H9 (cell line): ENCODE measurements at regions not wholly inside any gene's neighbourhood (a gene's known extent, or its start where the extent isn't known, plus 50 kb on each side); places are given as distances from the start of the nearest gene placed in this dataset.

Experiments
- DNase-seq: peaks from one replicate; pipeline ENCODE4 v3.0.0-alpha.2; 2017
- H2AFZ ChIP-seq: one replicate; pipeline ENCODE4 v1.6.1; 2013; ENCODE audit warnings: mild to moderate bottlenecking, low read length, control low read depth, moderate library complexity
- H2AK5ac ChIP-seq: 2 replicates; pipeline ENCODE4 v1.6.1; 2013; ENCODE audit warnings: low read length, control low read depth, mixed read lengths; ENCODE audit not compliant: insufficient read length
- H2BK120ac ChIP-seq: one replicate; pipeline ENCODE4 v1.6.1; 2013; ENCODE audit warnings: low read depth, mild to moderate bottlenecking, low read length, control low read depth, inconsistent platforms; ENCODE audit not compliant: poor library complexity, severe bottlenecking
- H2BK12ac ChIP-seq: 2 replicates; pipeline ENCODE4 v1.6.1; 2013; ENCODE audit warnings: low read length, control low read depth, mixed read lengths, low read depth; ENCODE audit not compliant: insufficient read length
- H2BK15ac ChIP-seq: 2 replicates; pipeline ENCODE4 v1.6.1; 2013; ENCODE audit warnings: low read depth, low read length, control low read depth
- H2BK20ac ChIP-seq: one replicate; pipeline ENCODE4 v1.6.1; 2013; ENCODE audit warnings: low read depth, mild to moderate bottlenecking, low read length, control low read depth, inconsistent platforms; ENCODE audit not compliant: poor library complexity, severe bottlenecking
- H2BK5ac ChIP-seq: 2 replicates; pipeline ENCODE4 v1.6.1; 2013; ENCODE audit warnings: low read length, control low read depth, mixed read lengths; ENCODE audit not compliant: insufficient read length
- H3K14ac ChIP-seq: 2 replicates; pipeline ENCODE4 v1.6.1; 2013; ENCODE audit warnings: low read length, control low read depth; ENCODE audit not compliant: insufficient read depth
- H3K18ac ChIP-seq: 2 replicates; pipeline ENCODE4 v1.6.1; 2013; ENCODE audit warnings: low read depth, mild to moderate bottlenecking, mixed read lengths, low read length, control low read depth; ENCODE audit not compliant: insufficient read length
- H3K23ac ChIP-seq: 2 replicates; pipeline ENCODE4 v1.6.1; 2013; ENCODE audit warnings: low read length, control low read depth, mixed read lengths, low read depth; ENCODE audit not compliant: insufficient read length
- H3K23me2 ChIP-seq: 2 replicates; pipeline ENCODE4 v1.6.1; 2013; ENCODE audit warnings: low read depth, mild to moderate bottlenecking, mixed read lengths, low read length, control low read depth; ENCODE audit not compliant: insufficient read length, poor library complexity, severe bottlenecking
- H3K27ac ChIP-seq: 2 replicates; pipeline ENCODE4 v1.5.1; 2013; ENCODE audit warnings: low read length, control low read depth, mixed read lengths, low read depth; ENCODE audit not compliant: insufficient read length
- H3K27me3 ChIP-seq: 2 replicates; pipeline ENCODE4 v1.6.1; 2013; ENCODE audit warnings: low read length, control low read depth, inconsistent platforms; ENCODE audit not compliant: insufficient read depth
- H3K4ac ChIP-seq: 2 replicates; pipeline ENCODE4 v1.6.1; 2013; ENCODE audit warnings: low read depth, mild to moderate bottlenecking, control low read depth, inconsistent platforms, low read length, moderate library complexity
- H3K4me1 ChIP-seq: 2 replicates; pipeline ENCODE4 v1.6.1; 2013; ENCODE audit warnings: low read length, control low read depth, inconsistent platforms; ENCODE audit not compliant: insufficient read depth
- H3K4me2 ChIP-seq: 2 replicates; pipeline ENCODE4 v1.6.1; 2013; ENCODE audit warnings: low read length, control low read depth, mixed read lengths; ENCODE audit not compliant: insufficient read length, insufficient read depth
- H3K56ac ChIP-seq: 2 replicates; pipeline ENCODE4 v1.6.1; 2013; ENCODE audit warnings: low read depth, mild to moderate bottlenecking, mixed read lengths, low read length, control low read depth; ENCODE audit not compliant: insufficient read length
- H3K79me1 ChIP-seq: 2 replicates; pipeline ENCODE4 v1.6.1; 2013; ENCODE audit warnings: low read depth, mild to moderate bottlenecking, moderate library complexity, low read length, control low read depth, inconsistent platforms; ENCODE audit not compliant: insufficient read depth, poor library complexity, severe bottlenecking
- H3K79me2 ChIP-seq: 2 replicates; pipeline ENCODE4 v1.6.1; 2013; ENCODE audit warnings: low read length, control low read depth, inconsistent platforms; ENCODE audit not compliant: insufficient read depth
- H3K9ac ChIP-seq: 2 replicates; pipeline ENCODE4 v1.6.1; 2013; ENCODE audit warnings: low read length, control low read depth, mixed read lengths; ENCODE audit not compliant: insufficient read length; ENCODE audit errors: extremely low read depth
- H3K9me3 ChIP-seq: one replicate; pipeline ENCODE4 v1.6.1; 2013; ENCODE audit warnings: low read depth, low read length, inconsistent platforms; ENCODE audit not compliant: control insufficient read depth
- H3T11ph ChIP-seq: one replicate; pipeline ENCODE4 v1.6.1; 2013; ENCODE audit warnings: mild to moderate bottlenecking, low read length, control low read depth, inconsistent platforms
- H4K20me1 ChIP-seq: one replicate; pipeline ENCODE4 v1.6.1; 2013; ENCODE audit not compliant: control insufficient read depth, insufficient read length, insufficient read depth
- H4K5ac ChIP-seq: 2 replicates; pipeline ENCODE4 v1.6.1; 2013; ENCODE audit warnings: low read depth, mild to moderate bottlenecking, mixed read lengths, low read length, control low read depth; ENCODE audit not compliant: insufficient read length
- H4K8ac ChIP-seq: replicated peaks from 2 replicates; pipeline ENCODE4 v1.6.1; 2013; ENCODE audit warnings: low read length, control low read depth, mixed read lengths, low read depth; ENCODE audit not compliant: insufficient read length
- H4K91ac ChIP-seq: 2 replicates; pipeline ENCODE4 v1.6.1; 2013; ENCODE audit warnings: low read depth, mild to moderate bottlenecking, moderate library complexity, mixed read lengths, low read length, control low read depth; ENCODE audit not compliant: insufficient read length
- H3K27ac Mint-ChIP-seq, 3 experiments: 2 replicates in 2 of 3; 3 replicates in 1 of 3; pipeline ENCODE4 v1.8.0; 2020 to 2021; ENCODE audit warnings: mixed read lengths in 3 of 3, mild to moderate bottlenecking in 1 of 3, moderate library complexity in 1 of 3
- H3K27me3 Mint-ChIP-seq: 2 replicates; pipeline ENCODE4 v1.8.0; 2021; ENCODE audit warnings: low read depth, mild to moderate bottlenecking, moderate library complexity, mixed read lengths
- H3K36me3 Mint-ChIP-seq, 3 experiments: 2 replicates in 2 of 3; 3 replicates in 1 of 3; pipeline ENCODE4 v1.8.0; 2020 to 2021; ENCODE audit warnings: low read depth in 3 of 3, mixed read lengths in 3 of 3; ENCODE audit not compliant: insufficient read depth in 1 of 3
- H3K4me1 Mint-ChIP-seq, 2 experiments: 2 replicates each; pipeline ENCODE4 v1.8.0; 2020; ENCODE audit warnings: mixed read lengths in 2 of 2
- H3K4me3 Mint-ChIP-seq, 2 experiments: 2 replicates in 1 of 2; 3 replicates in 1 of 2; pipeline ENCODE4 v1.8.0; 2020 to 2021; ENCODE audit warnings: mild to moderate bottlenecking in 2 of 2, mixed read lengths in 2 of 2, moderate library complexity in 1 of 2
- H3K9me3 Mint-ChIP-seq, 2 experiments: 2 replicates in 1 of 2; 3 replicates in 1 of 2; pipeline ENCODE4 v1.8.0; 2020; ENCODE audit warnings: mild to moderate bottlenecking in 2 of 2, mixed read lengths in 2 of 2, moderate library complexity in 1 of 2
- WGBS: extraction: QIAGEN DNeasy Blood & Tissue Kit; methylation state at CpG from one replicate; pipeline ENCODE4 v1.1.7; 2013; ENCODE audit warnings: missing lambda C conversion rate, low lambda C conversion rate, mixed read lengths; ENCODE audit not compliant: insufficient read length; ENCODE audit errors: extremely low coverage; 5-methylcytosine and 5-hydroxymethylcytosine counted together
- TF ChIP-seq, protein P1 (sequence below): fragments of 200-600 bp; sonication (generic); conservative IDR thresholded peaks from 3 replicates; pipeline ENCODE4 v1.8.0; 2021; ENCODE audit warnings: antibody characterized with exemption, mild to moderate bottlenecking

DNA sequence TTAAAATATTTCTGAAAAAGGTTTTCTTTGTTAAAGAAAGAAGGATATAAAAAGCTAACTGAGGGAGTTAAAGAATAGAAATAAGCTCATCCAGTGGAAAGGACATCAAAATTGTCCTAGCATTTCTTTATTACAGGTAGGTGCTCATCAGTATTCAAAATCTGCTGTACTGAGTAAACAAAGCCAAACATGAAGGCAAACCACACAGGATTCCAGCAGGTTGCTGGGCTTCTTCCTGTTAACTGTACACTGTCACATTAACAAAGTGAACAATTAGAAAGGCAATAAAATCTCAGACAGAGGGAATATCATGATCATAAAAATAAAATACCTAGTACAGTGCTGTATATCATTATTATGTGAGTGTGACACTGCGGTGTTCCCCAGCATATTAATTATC, 1541.0 kb downstream of the SLITRK5 start:
- Histone ChIP-seq H4K5ac (no peak overlapping the region), H2BK15ac (no peak overlapping the region), H3K27me3 (no peaks in the 10 kb centered on the region), H3K4me2 (no peak overlapping the region), H3K9me3 (no peaks in the 10 kb centered on the region), H3K9ac (no peak overlapping the region), H4K91ac (no peak overlapping the region), H2BK12ac (no peak overlapping the region), H3K4me1 (no peaks in the 10 kb centered on the region), H3K18ac (no peak overlapping the region), H4K8ac (no peak overlapping the region), H2AFZ (no peak overlapping the region), H3K14ac (no peak overlapping the region), H4K20me1 (no peaks in the 10 kb centered on the region), H3K27ac (no peak overlapping the region), H3K79me2 (no peaks in the 10 kb centered on the region), H2BK120ac (no peak overlapping the region), H3T11ph (no peak overlapping the region), H3K56ac (no peak overlapping the region), H2BK20ac (no peak overlapping the region), H2BK5ac (no peak overlapping the region), H3K23me2 (no peaks in the 10 kb centered on the region), H3K23ac (no peak overlapping the region), H2AK5ac (no peak overlapping the region), H3K79me1 (no peaks in the 10 kb centered on the region), H3K4ac (no peak overlapping the region)
- TF ChIP-seq, protein P1, sequence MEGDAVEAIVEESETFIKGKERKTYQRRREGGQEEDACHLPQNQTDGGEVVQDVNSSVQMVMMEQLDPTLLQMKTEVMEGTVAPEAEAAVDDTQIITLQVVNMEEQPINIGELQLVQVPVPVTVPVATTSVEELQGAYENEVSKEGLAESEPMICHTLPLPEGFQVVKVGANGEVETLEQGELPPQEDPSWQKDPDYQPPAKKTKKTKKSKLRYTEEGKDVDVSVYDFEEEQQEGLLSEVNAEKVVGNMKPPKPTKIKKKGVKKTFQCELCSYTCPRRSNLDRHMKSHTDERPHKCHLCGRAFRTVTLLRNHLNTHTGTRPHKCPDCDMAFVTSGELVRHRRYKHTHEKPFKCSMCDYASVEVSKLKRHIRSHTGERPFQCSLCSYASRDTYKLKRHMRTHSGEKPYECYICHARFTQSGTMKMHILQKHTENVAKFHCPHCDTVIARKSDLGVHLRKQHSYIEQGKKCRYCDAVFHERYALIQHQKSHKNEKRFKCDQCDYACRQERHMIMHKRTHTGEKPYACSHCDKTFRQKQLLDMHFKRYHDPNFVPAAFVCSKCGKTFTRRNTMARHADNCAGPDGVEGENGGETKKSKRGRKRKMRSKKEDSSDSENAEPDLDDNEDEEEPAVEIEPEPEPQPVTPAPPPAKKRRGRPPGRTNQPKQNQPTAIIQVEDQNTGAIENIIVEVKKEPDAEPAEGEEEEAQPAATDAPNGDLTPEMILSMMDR = no peak
- peaks cover 3 to 6% of the 10 kb centered on the region in 2 experiments for H3K4me1 Mint-ChIP-seq
- H3K4me3 Mint-ChIP-seq = no peak overlapping the region
- no peak overlapping the region for H3K27ac Mint-ChIP-seq
- WGBS = no CpG with 5 or more reads among the region's 1 CpG
- H3K9me3 Mint-ChIP-seq = no peaks in the 10 kb centered on the region
- no peaks in the 10 kb centered on the region for H3K36me3 Mint-ChIP-seq
- no peak for DNase-seq
- no peaks in the 10 kb centered on the region for H3K27me3 Mint-ChIP-seq
